ENCODE measurements at regions not wholly inside any gene's neighbourhood (a gene's known extent, or its start where the extent isn't known, plus 50 kb on each side); places are given as distances from the start of the nearest gene placed in this dataset.

GRCh38 chr9:27929841-27930240 lies 356.6 kb upstream of the C9orf72 start:
- H3K9ac ChIP-seq (ENCODE audit: insufficient read depth in 1 of 2, low read depth in 2 of 2, low read length in 2 of 2) = no peak overlapping the region
- ATAC-seq = no peak
- TF ChIP-seq ILF3 (IDR thresholded peaks at IDR 0.05; ENCODE audit: borderline replicate concordance) = no peak
- TF ChIP-seq POLR2G (IDR thresholded peaks at IDR 0.05; ENCODE audit: low read depth, low read length) = no peak
- no peak for TF ChIP-seq SNRNP70 (optimal IDR thresholded peaks at IDR 0.05; ENCODE audit: low read depth, low read length)
- TF ChIP-seq, protein P1, sequence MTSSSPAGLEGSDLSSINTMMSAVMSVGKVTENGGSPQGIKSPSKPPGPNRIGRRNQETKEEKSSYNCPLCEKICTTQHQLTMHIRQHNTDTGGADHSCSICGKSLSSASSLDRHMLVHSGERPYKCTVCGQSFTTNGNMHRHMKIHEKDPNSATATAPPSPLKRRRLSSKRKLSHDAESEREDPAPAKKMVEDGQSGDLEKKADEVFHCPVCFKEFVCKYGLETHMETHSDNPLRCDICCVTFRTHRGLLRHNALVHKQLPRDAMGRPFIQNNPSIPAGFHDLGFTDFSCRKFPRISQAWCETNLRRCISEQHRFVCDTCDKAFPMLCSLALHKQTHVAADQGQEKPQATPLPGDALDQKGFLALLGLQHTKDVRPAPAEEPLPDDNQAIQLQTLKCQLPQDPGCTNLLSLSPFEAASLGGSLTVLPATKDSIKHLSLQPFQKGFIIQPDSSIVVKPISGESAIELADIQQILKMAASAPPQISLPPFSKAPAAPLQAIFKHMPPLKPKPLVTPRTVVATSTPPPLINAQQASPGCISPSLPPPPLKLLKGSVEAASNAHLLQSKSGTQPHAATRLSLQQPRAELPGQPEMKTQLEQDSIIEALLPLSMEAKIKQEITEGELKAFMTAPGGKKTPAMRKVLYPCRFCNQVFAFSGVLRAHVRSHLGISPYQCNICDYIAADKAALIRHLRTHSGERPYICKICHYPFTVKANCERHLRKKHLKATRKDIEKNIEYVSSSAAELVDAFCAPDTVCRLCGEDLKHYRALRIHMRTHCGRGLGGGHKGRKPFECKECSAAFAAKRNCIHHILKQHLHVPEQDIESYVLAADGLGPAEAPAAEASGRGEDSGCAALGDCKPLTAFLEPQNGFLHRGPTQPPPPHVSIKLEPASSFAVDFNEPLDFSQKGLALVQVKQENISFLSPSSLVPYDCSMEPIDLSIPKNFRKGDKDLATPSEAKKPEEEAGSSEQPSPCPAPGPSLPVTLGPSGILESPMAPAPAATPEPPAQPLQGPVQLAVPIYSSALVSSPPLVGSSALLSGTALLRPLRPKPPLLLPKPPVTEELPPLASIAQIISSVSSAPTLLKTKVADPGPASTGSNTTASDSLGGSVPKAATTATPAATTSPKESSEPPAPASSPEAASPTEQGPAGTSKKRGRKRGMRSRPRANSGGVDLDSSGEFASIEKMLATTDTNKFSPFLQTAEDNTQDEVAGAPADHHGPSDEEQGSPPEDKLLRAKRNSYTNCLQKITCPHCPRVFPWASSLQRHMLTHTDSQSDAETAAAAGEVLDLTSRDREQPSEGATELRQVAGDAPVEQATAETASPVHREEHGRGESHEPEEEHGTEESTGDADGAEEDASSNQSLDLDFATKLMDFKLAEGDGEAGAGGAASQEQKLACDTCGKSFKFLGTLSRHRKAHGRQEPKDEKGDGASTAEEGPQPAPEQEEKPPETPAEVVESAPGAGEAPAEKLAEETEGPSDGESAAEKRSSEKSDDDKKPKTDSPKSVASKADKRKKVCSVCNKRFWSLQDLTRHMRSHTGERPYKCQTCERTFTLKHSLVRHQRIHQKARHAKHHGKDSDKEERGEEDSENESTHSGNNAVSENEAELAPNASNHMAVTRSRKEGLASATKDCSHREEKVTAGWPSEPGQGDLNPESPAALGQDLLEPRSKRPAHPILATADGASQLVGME (CRISPR knock-in tag; IDR thresholded peaks at IDR 0.05) = no peak
- TF ChIP-seq DDX20 (tag; IDR thresholded peaks at IDR 0.05; ENCODE audit: low read depth) = no peak
- no peak for TF ChIP-seq HDAC6 (IDR thresholded peaks at IDR 0.05; ENCODE audit: low read depth, low read length)
- TF ChIP-seq SLC30A9 (CRISPR knock-in tag; IDR thresholded peaks at IDR 0.05) = no peak
- no peak for TF ChIP-seq TCF15 (CRISPR knock-in tag; IDR thresholded peaks at IDR 0.05)
- TF ChIP-seq TFAP4 (CRISPR knock-in tag; IDR thresholded peaks at IDR 0.05; ENCODE audit: borderline replicate concordance) = no peak
- no peak for TF ChIP-seq CEBPG (CRISPR knock-in tag; IDR thresholded peaks at IDR 0.05)
- TF ChIP-seq CEBPG (tag; conservative IDR thresholded peaks at IDR 0.05 in 1 of 2, IDR thresholded peaks at IDR 0.05 in 1 of 2) = no peak
- TF ChIP-seq XRCC4 (IDR thresholded peaks at IDR 0.05; ENCODE audit: extremely low read depth, insufficient read depth, insufficient read length) = no peak
- no peak for TF ChIP-seq RBM14 (IDR thresholded peaks at IDR 0.05; ENCODE audit: borderline replicate concordance, insufficient read depth, low read depth, low read length)
- no peak for TF ChIP-seq HNRNPLL (IDR thresholded peaks at IDR 0.05; ENCODE audit: low read depth, low read length, poor library complexity, severe bottlenecking)
- TF ChIP-seq GATA2 (CRISPR knock-in tag; IDR thresholded peaks at IDR 0.05) = no peak
- no peak for TF ChIP-seq PTBP1 (IDR thresholded peaks at IDR 0.05; ENCODE audit: low read depth, low read length)
- no peak for TF ChIP-seq CREBBP (IDR thresholded peaks at IDR 0.05; ENCODE audit: low read depth, low read length)

More at GRCh38 chr9:27929841-27930240, 356.6 kb upstream of the C9orf72 start:
- no peaks in the 10 kb centered on the region for H3K4me1 ChIP-seq (replicated peaks in 1 of 2; ENCODE audit: control insufficient read depth in 2 of 2, insufficient read depth in 2 of 2, low read length in 2 of 2)
- no peak overlapping the region for H2AFZ ChIP-seq (ENCODE audit: low read depth, low read length)
- H3K36me3 ChIP-seq (ENCODE audit: control insufficient read depth, insufficient read depth, low read length) = no peaks in the 10 kb centered on the region
- WGBS (ENCODE audit: insufficient coverage, low coverage, missing lambda C conversion rate) = no CpG with 5 or more reads among the region's 2 CpGs
- no peak overlapping the region for H3K27ac ChIP-seq (ENCODE audit: extremely low read depth, low read depth, low read length)
- H3K27me3 ChIP-seq (ENCODE audit: control insufficient read depth in 2 of 2, insufficient read depth in 2 of 2, low read length in 2 of 2) = no peaks in the 10 kb centered on the region
- POLR2A ChIA-PET = no interaction called here
- no peaks in the 10 kb centered on the region for H3K9me1 ChIP-seq (ENCODE audit: control insufficient read depth, insufficient read depth, low read length)
- FAIRE-seq (no peak), DNase-seq (ENCODE audit: extremely low read depth in 1 of 4, low spot score in 3 of 4) (no peak)
- CTCF ChIA-PET (ENCODE audit: low intra/inter-chr PET ratio) = no interaction called here
- H3K9me3 ChIP-seq (replicated peaks; ENCODE audit: control insufficient read depth, insufficient read depth, low read depth, low read length) = no peaks in the 10 kb centered on the region
- H3K4me2 ChIP-seq (ENCODE audit: insufficient read depth, low read length) = no peak overlapping the region
- no peaks in the 10 kb centered on the region for H3K79me2 ChIP-seq (ENCODE audit: control insufficient read depth, insufficient read depth, low read length)
- in situ Hi-C loops (cut with MboI) = no loop called here
- H3K4me3 ChIP-seq = no peak overlapping the region
- intact Hi-C loops (cut with micrococcal nuclease) = no loop called here
- H4K20me1 ChIP-seq (replicated peaks; ENCODE audit: control insufficient read depth, insufficient read depth, low read length) = no peaks in the 10 kb centered on the region
- no TSS peak for BruUV-seq (replicated peaks)

All from K562 (cell line).